ENCODE measurements at regions not wholly inside any gene's neighbourhood (a gene's known extent, or its start where the extent isn't known, plus 50 kb on each side); places are given as distances from the start of the nearest gene placed in this dataset.
"Not testable (repeated sequence)": the region's sequence is repeated elsewhere in the genome, so short reads cannot be mapped to it uniquely, and the experiment has no call there.

DNA sequence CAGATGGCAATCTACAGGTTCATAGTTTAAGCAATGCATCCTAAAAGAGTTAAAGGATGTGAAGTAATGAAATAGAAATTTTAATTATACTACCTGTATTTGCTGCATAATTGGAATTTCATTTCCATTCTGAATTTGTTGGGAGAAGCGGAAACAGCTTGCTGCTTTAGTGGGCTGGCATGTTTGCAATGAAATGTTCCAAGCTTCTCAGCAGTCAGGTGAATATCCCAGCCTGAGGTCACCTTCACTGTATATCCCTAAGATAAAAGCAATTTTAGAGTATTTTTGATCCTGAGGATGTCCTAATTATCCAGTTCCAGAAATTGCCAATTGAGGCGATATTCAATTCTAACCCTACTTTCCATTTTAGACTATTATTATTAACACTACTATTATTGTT lies 136.1 kb upstream of the ARSJ start:
- TF ChIP-seq POU2F2 (IDR thresholded peaks at IDR 0.05; ENCODE audit: low read depth, low read length) (no peak), POLR2A (IDR thresholded peaks at IDR 0.05; ENCODE audit: low read depth, low read length) (no peak), SPI1 (IDR thresholded peaks at IDR 0.05; ENCODE audit: low read depth, low read length) (no peak)
- FAIRE-seq (no peak), DNase-seq (ENCODE audit: insufficient read length, low spot score) (no peak)

DNA sequence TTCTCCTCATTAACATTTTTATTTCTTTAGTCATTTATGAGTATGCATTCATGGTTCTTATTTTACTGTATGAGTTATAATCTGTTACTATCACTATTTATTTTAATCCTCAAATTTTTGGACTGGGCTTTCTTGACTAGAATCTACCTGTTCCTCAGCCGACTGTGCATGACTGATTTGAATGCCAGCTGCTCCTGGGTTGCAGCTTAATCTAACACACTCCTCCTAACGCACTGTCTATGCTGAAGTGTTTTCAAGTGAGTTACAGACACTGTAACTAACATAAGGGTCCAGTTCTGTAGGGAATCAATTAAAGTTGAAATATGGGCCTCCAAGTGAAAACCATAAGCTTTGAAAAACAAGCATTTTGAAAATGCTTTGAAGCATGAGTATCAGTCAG lies 137.4 kb upstream of the ARSJ start:
- no peak for TF ChIP-seq TAF1 (IDR thresholded peaks at IDR 0.05; ENCODE audit: low read depth, low read length)
- TF ChIP-seq POLR2AphosphoS5 (IDR thresholded peaks at IDR 0.05; ENCODE audit: low read depth, low read length) = no peak
- TF ChIP-seq SPI1 (IDR thresholded peaks at IDR 0.05; ENCODE audit: low read depth, low read length) = no peak
- TF ChIP-seq POLR2A (IDR thresholded peaks at IDR 0.05; ENCODE audit: low read depth, low read length) = no peak
- FAIRE-seq (no peak), DNase-seq (ENCODE audit: insufficient read length, low spot score) (no peak)

DNA sequence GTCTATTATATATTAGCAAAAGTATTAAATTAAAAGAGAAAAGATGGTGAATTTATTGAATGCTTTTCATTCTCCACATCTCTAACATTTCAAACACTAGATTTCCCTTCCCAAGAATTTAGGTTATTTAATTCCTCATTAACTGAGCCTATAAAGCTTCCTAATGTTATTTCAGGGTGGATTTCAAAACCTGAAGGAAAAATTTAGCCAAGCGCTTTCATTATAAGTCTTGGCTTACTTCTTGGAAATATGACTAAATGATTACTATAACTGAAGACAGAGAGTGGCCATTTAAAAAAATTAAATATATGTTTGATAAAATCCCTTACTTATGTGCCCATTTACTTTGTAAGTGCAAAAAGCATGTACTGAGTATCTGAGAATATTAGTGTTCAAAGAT lies 141.8 kb upstream of the ARSJ start:
- no peak for TF ChIP-seq POLR2AphosphoS5 (IDR thresholded peaks at IDR 0.05; ENCODE audit: low read depth, low read length)
- TF ChIP-seq PAX5 (IDR thresholded peaks at IDR 0.05; ENCODE audit: insufficient read depth, low read length, severe bottlenecking) = no peak
- no peak for TF ChIP-seq TAF1 (IDR thresholded peaks at IDR 0.05; ENCODE audit: low read depth, low read length)
- no peak for TF ChIP-seq POU2F2 (IDR thresholded peaks at IDR 0.05; ENCODE audit: low read depth, low read length)
- DNase-seq (ENCODE audit: insufficient read length, low spot score) (no peak), FAIRE-seq (no peak)

DNA sequence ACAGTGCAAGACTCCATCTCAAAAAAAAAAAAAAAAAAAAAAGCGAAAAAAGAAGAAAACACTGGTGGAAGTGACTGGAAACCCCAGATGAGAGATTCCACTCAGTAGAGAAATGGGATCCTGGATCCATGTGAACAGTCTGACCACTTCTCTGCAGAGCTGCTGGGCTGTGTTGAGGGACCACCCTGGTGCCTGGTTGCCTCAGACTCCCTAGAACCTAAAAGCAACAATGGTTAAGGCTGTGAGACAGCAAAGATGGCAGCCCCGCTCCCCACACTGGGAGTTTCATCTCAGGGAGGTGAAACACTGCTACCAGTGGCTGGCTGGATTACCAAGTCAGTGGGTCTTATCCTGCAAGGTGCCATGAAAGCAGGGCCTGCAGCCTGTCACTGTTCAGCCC lies 152.8 kb upstream of the ARSJ start:
- FAIRE-seq (no peak), DNase-seq (ENCODE audit: insufficient read length, low spot score) (no peak)
- no peak for TF ChIP-seq SPI1 (IDR thresholded peaks at IDR 0.05; ENCODE audit: low read depth, low read length)
- TF ChIP-seq POU2F2 (IDR thresholded peaks at IDR 0.05; ENCODE audit: low read depth, low read length) = no peak
- no peak for TF ChIP-seq POLR2A (IDR thresholded peaks at IDR 0.05; ENCODE audit: low read depth, low read length)
- TF ChIP-seq TAF1 (IDR thresholded peaks at IDR 0.05; ENCODE audit: low read depth, low read length) = no peak
- TF ChIP-seq PAX5 (IDR thresholded peaks at IDR 0.05; ENCODE audit: insufficient read depth, low read length, severe bottlenecking) = no peak
- TF ChIP-seq POLR2AphosphoS5 (IDR thresholded peaks at IDR 0.05; ENCODE audit: low read depth, low read length) = no peak

DNA sequence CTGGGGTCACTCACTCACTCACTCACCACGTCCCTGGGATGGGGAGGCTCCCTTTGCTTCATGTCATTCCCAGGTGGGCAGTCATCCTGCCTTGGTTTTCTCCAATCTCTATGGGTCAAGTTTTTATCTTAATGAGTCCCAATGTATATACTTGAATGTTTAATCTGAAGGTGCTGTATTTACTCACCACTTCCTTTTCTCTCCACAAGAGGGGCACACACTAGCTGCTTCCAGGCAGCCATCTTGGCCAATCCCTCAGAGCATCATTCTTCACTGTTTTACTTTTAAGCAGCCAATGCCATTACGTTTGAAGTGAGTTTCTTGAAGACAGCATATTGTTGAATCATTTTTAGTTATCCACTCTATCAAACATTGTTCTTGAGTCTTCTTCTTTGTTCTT lies 153.4 kb upstream of the ARSJ start:
- TF ChIP-seq TAF1 (IDR thresholded peaks at IDR 0.05; ENCODE audit: low read depth, low read length) (no peak), PAX5 (IDR thresholded peaks at IDR 0.05; ENCODE audit: insufficient read depth, low read length, severe bottlenecking) (no peak), SPI1 (IDR thresholded peaks at IDR 0.05; ENCODE audit: low read depth, low read length) (no peak), POLR2AphosphoS5 (IDR thresholded peaks at IDR 0.05; ENCODE audit: low read depth, low read length) (no peak), POU2F2 (IDR thresholded peaks at IDR 0.05; ENCODE audit: low read depth, low read length) (no peak), POLR2A (IDR thresholded peaks at IDR 0.05; ENCODE audit: low read depth, low read length) (no peak)
- FAIRE-seq (no peak), DNase-seq (ENCODE audit: insufficient read length, low spot score) (no peak)

DNA sequence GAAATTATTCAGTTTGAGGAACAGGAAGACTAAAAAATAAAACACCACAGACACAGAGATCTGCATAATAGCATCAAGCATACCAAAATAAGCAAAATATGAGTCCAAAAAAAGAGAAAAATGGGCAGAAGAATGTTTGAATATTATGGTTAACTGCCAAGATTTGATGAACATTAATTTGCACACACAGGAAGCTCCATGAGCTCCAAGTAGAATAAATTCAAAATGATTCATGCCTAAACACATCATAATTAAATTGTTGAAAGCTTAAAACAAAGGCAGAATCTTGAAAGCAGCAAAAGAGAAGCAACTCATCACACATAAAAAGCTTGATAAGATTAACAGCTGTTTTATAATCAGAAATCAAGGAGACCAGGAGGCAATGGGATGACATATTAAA lies 156.6 kb upstream of the ARSJ start:
- no peak for DNase-seq (ENCODE audit: insufficient read length, low spot score)
- TF ChIP-seq POU2F2 (IDR thresholded peaks at IDR 0.05; ENCODE audit: low read depth, low read length) (no peak), POLR2AphosphoS5 (IDR thresholded peaks at IDR 0.05; ENCODE audit: low read depth, low read length) (no peak), SPI1 (IDR thresholded peaks at IDR 0.05; ENCODE audit: low read depth, low read length) (no peak), PAX5 (IDR thresholded peaks at IDR 0.05; ENCODE audit: insufficient read depth, low read length, severe bottlenecking) (no peak), POLR2A (IDR thresholded peaks at IDR 0.05; ENCODE audit: low read depth, low read length) (no peak), TAF1 (IDR thresholded peaks at IDR 0.05; ENCODE audit: low read depth, low read length) (no peak)
- no peak for FAIRE-seq

DNA sequence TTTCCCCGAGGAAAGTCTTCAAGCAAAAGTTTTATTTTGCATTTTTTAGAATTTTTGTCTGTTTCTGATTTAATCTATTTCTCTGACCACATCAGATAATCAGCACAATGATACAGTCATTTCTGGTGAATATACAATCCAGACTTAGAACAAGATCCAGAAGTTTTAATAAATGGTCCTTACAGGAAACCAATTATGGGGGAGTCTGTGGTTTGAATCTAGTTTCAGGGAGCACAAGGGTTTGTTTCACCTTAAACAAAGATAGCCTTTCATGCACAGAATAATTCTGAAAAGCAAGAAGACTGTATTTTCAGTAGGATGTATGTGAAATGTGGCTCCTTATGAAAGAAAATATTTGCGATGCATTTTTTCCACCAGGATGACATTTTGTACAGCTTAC lies 158.5 kb upstream of the ARSJ start:
- DNase-seq (ENCODE audit: insufficient read length, low spot score) (no peak), FAIRE-seq (no peak)
- TF ChIP-seq SPI1 (IDR thresholded peaks at IDR 0.05; ENCODE audit: low read depth, low read length) = no peak

DNA sequence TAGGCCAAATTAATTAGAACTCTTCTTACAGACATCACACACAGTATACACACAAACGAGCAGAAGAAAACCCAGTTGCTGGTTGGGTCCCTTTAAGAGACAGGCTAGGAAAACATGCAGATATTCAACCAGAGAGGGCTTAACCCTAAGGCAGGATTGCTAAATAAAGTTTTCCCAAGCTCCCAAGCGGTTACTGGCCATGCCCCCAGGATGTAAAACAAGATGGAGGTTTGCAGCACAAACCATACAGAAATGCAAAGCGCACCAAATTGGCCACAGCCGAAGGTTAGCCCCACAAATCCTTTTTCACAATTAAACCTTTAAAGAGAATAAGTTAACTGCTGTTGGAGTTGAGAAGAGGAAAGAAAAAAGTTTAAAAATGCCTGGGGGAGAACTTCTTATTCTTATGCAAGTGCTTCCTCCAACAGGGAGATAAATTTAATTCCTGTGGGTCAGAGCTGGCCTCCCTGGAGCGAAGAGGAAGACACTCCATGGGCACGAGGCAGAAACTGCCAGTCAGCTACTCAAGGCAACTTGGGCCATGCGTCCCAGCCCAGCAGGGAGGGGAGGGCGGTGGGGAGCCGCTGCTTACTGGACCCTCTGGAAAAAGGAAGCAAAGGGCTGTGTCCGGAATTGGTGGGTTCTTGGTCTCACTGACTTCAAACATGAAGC lies 167.6 kb upstream of the ARSJ start:
- DNase-seq (ENCODE audit: insufficient read length, low spot score) (no peak), FAIRE-seq (no peak)
- no peak for TF ChIP-seq POU2F2 (IDR thresholded peaks at IDR 0.05; ENCODE audit: low read depth, low read length)
- TF ChIP-seq SPI1 (IDR thresholded peaks at IDR 0.05; ENCODE audit: low read depth, low read length) = no peak
- TF ChIP-seq POLR2AphosphoS5 (IDR thresholded peaks at IDR 0.05; ENCODE audit: low read depth, low read length) = no peak
- TF ChIP-seq PAX5 (IDR thresholded peaks at IDR 0.05; ENCODE audit: insufficient read depth, low read length, severe bottlenecking) = no peak
- TF ChIP-seq TAF1 (IDR thresholded peaks at IDR 0.05; ENCODE audit: low read depth, low read length) = no peak
- no peak for TF ChIP-seq POLR2A (IDR thresholded peaks at IDR 0.05; ENCODE audit: low read depth, low read length)

DNA sequence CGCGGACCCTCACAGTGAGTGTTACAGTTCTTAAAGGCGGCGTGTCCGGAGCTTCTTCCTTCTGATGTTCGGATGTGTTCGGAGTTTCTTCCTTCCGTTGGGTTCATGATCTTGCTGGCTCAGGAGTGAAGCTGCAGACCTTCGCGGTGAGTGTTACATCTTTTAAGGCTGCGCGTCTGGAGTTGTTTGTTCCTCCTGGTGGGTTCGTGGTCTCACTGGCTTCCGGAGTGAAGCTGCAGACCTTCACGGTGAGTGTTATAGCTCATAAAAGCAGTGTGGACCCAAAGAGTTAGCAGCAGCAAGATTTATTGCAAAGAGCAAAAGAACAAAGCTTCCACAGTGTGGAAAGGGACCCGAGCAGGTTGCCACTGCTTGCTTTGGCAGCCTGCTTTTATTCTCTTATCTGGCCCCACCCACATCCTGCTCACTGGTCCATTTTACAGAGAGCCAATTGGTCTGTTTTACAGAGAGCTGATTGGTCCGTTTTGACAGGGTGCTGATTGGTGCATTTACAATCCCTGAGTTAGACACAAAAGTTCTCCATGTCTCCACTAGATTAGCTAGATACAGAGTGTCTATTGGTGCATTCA lies 168.3 kb upstream of the ARSJ start:
- not testable (repeated sequence) for DNase-seq (ENCODE audit: insufficient read length, low spot score); FAIRE-seq

DNA sequence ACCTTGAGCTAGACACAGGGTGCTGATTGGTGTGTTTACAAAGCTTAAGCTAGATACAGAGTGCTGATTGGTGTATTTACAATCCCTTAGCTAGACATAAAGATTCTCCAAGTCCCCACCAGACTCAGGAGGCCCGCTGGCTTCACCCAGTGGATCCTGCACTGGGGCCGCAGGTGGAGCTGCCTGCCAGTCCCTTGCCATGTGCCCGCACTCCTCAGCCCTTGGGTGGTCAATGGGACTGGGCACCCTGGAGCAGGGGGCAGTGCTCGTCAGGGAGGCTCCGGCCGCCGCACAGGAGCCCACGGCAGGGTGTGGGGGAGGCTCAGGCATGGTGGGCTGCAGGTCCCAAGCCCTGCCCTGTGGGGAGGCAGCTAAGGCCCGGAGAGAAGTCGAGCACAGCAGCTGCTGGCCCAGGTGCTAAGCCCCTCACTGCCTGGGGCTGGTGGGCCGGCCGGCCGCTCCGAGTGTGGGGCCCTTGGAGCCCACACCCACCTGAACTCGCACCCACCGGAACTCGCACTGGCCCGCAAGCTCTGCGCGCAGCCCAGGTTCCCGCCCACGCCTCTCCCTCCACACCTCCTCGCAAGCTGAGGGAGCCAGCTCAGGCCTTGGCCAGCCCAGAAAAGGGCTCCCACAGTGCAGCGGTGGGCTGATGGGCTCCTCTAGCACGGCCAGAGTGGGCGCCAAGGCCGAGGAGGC lies 169.1 kb upstream of the ARSJ start:
- not testable (repeated sequence) for FAIRE-seq; DNase-seq (ENCODE audit: insufficient read length, low spot score)

DNA sequence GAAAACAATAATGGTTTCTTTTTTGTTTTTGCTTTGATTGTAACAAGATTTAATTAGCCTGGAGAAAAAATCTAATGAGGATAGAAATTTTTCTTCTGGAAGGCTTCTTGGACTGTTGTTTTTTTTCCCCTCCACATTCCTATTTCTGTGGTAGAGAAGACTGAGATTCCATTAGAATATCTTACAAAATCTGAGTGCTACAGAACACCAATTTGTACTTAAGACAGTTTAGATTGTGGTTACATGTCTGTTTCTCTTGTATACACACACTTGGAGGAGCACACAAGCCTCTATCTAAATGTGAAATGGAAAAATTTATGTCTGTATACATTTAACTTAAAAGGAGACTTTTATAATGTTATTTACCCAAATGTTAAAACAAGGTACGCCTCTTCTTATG lies 176.9 kb upstream of the ARSJ start:
- FAIRE-seq (no peak), DNase-seq (ENCODE audit: insufficient read length, low spot score) (no peak)
- no peak for TF ChIP-seq POU2F2 (IDR thresholded peaks at IDR 0.05; ENCODE audit: low read depth, low read length)
- no peak for TF ChIP-seq PAX5 (IDR thresholded peaks at IDR 0.05; ENCODE audit: insufficient read depth, low read length, severe bottlenecking)
- TF ChIP-seq TAF1 (IDR thresholded peaks at IDR 0.05; ENCODE audit: low read depth, low read length) = no peak
- TF ChIP-seq SPI1 (IDR thresholded peaks at IDR 0.05; ENCODE audit: low read depth, low read length) = no peak
- TF ChIP-seq POLR2A (IDR thresholded peaks at IDR 0.05; ENCODE audit: low read depth, low read length) = no peak
- no peak for TF ChIP-seq POLR2AphosphoS5 (IDR thresholded peaks at IDR 0.05; ENCODE audit: low read depth, low read length)

Data from GM12891 (cell line).